Fibroblast of gingiva (primary cell): ENCODE measurements at regions not wholly inside any gene's neighbourhood (a gene's known extent, or its start where the extent isn't known, plus 50 kb on each side); places are given as distances from the start of the nearest gene placed in this dataset.

ENCODE experiments used
- DNase-seq: peaks from one replicate; pipeline ENCODE4 v3.0.0-alpha.2; 2011; ENCODE audit warnings: low read depth

DNA sequence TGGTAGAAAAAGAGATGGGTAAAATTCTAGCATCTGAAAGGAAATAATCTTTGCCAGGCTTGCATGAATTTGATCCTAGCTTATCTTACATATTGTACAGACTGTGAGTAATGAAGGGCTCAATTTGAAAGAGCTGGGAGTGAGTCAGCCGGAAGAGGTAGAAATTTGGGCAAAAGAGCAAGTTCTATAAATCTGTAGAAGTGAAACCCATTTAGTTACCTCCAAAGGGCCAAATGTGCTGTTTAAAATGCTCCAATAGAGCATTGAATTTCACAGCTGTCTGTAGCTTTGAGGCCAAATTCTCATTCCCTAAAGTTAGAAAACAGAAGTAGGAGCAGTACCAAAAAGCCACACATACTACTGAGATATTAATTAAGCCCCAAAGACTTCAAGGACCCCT is 466.1 kb downstream of the BTBD3 start:
- no peak for DNase-seq

DNA sequence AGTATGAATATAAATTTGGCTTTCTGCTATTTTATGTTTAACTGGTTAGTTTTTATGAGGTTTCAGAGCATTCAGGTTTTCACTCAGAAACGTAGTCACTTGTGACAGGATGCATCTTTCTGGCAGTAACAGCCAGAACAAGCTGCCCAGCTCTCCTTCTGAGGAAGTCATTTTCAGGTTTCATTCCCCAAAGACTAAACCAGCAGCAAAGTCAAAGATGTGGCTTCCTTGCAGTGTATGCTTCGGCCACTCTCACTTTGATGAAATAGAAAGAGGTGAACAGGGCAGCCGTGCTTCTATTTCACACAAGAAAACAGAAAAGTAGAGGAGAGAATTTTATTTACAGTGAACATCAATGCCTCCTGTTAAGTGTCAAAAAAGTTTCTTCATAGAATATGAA is 469.1 kb downstream of the BTBD3 start:
- DNase-seq: no peak

DNA sequence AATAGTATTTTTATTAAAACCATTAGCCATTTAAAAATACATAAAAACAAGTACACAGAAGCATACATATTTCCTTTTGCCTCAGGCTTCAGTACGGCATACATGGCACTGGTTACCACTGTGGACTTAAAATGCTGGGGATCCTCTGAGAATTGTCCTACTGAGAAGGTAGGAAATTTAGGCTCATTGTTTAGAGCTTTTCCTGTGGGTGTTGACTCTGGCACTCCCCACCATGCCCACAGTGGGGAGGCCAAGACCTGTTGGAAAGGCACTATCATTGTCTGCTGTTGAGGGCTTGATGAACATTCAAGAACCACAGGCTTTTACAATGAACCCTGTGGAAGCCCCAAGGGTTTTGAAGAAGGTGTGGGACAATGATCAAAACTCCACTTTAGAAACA is 473.4 kb downstream of the BTBD3 start:
- DNase-seq: no peak

DNA sequence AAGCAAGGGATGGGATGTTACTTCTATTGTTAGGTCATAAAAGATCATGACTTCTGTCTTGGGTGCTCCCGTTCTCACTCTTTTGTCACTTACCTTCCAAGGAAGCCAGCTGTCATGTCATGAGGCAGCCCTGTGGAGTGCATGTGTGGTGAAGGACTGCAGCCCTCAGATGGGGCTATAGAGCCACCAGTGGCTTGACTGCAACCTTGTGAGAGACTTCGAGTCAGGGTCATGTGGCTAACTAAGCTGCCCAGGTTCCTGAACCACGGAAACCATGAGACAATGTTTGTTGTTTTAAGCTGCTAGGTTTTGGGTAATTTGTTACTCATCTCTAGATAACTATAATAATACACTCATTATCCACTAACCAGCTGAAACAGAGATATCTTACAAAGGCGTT is 477.1 kb downstream of the BTBD3 start:
- DNase-seq: no peak

DNA sequence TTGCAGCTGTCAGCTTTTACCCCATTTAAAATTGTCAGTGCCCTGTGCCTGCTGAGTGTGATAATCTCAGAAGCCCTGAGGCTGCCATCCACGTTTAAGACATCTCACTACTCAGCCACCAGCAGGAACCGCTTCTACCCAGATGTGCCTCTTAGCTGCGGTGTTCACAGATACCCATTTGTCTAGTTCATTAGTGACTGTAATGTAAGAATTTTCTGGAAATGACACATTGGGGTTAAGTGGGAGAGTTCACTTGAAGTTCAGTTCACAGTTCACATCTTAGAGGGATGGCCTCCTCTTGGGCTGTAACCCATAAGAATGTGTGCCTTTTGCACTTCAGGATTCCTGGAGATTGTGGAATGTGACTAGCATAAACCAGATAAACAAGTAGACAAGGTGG is 477.7 kb downstream of the BTBD3 start:
- DNase-seq: no peak

DNA sequence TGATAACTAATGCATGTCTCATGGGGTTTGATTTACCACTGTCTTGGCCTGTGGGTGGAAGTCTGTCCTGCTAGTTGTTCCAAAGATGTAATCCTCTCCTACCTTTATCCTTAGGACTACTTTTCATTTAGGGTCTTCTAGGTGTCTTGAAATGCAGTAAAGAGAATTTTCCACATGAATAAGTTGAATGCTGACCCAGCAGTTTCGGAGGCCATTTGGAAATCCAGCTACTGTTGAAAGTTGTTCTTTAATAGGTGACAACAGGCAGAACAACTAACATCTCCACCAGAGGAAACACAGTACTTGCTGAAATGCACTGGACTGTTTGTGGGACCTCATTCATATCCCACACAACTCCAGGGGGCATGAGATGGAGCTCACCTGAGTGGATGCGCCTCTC is 478.1 kb downstream of the BTBD3 start:
- DNase-seq: no peak

DNA sequence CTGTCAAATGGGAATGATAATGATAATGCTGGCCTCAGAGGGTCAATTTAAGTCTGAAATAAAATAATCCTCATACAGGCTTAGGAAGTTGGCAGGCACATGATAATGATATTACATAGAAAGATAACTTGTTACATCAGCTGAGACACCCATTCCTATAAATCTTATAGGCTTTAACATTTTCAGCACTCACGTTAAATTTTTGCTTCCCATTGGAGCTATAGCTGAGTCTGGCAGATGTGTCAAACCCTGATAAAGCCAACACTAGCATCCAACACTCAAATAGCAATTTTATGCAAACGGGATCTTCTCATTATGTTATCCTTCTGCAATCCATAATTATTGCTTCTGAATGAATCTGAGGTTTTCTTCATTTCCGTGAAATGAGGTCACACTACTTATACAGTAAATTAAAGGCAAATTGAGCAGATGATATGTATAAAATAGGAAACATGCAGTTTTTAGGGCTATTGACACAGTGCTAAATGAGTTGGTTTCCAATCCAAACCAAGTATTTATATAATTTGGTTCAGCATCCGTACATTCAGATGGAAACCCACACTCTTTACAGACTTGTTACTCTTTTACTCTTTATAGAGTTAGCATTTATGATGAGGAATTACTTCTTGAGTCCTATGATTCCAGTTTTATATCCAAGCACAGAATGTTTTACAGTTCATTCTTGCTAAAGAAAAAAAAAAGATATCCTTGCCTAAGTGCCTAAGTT is 481.6 kb downstream of the BTBD3 start:
- DNase-seq: no peak

DNA sequence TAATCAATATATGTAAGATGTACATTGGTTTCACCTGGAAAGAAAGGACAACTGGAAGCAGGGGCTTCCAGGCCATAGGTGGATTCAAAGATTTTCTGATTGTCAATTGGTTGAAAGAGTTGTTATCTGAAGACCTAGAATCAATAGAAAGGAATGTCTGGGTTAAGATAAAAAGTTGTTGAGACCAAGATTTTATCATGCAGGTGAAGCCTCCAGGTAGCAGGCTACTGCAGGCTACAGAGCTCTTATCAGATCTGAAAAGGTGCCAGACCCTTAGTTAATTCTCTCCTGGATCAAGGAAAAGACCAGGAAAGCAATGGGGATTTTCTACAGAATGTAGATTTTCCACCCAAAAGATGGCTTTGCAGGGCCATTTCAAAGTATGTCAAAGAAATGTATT is 487.2 kb downstream of the BTBD3 start:
- no peak for DNase-seq

DNA sequence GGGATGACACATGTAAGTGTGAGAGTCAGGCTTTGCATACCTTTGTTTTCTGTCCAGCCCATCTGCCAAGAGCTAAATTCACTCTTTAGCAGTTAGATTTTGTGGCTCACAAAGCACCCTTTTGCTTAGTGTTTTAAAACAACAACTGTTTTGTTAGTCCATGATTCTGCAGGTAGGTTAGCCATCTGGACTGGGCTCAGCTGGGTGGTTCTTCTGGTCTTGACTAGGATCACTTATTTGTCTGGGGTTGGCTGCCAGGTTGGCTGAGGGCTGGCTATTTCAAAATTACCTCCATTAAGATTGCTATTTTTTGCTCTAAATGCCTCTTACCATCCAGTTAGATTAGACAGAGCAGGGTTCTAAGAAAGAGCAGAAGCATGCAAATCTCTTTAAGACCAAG is 489.3 kb downstream of the BTBD3 start:
- DNase-seq: no peak

DNA sequence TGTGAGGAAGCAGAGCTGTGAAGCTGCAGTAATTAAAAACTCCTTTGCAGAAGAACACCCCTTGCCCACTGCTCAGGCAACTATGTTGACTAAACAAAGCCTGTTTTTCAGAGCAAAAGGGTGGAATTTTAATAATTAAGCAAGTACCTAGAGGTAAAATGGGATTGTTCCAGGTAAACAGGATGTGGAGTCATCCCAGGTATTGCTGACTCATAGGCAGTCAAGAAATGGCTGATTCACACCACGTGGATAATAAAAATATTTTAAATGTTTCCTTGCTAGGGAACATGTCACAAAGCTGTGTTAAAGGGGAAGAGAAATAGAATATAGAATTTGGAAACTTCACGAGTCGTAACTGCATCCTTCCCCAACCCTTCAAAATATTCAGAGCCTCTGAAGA is 491.8 kb downstream of the BTBD3 start:
- DNase-seq: no peak

DNA sequence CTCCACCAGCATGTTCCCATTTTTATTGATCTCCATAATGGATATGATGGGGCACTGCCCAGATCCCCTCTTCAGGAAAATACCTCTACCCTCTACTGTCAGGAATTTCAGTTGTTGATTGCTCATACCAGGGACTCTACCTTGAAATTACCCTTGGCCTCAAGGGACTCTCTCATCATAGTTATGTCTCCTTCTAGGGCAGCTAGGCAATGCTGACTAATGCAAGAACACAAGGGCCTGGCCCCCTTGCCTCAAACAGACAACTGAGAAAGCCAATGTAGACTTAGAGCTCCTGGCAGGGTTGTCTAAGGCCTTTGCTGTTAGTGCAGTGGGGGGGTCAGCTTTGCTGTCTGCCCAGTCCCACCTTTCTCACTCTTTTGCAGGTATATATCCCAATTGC is 493.1 kb downstream of the BTBD3 start:
- DNase-seq: no peak

DNA sequence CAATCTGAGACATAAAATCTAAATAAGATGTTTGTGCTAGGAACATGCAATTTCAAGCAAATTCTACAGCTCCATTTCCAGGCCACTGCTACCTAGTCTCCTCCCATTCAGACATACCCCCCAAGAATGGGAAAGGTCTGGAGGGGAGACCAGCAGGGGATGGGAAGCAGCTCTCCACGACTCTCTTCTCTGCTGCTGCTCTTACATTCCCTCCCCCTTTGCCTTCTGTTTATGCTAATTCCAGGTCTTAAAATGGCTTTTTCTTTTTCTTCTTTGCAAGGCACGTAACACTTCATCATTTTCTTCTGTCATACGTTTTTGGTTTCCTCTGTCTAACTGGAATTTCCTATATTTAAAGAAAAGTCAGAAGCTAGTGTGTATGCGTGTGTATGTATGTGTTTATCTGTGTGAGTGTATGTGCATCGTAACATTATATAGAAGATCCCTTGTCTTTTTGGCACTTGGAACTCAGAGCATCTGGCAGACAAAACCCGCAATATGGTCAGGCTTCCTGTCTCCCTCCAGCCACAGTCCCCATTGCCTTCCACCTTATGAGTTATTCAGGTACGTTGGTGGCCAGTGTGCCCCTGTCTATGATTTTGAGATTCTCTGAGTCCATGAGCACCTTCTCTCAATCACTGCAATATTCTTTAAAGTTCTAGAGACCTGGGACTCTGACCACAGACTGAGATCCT is 493.7 kb downstream of the BTBD3 start:
- DNase-seq: no peak

DNA sequence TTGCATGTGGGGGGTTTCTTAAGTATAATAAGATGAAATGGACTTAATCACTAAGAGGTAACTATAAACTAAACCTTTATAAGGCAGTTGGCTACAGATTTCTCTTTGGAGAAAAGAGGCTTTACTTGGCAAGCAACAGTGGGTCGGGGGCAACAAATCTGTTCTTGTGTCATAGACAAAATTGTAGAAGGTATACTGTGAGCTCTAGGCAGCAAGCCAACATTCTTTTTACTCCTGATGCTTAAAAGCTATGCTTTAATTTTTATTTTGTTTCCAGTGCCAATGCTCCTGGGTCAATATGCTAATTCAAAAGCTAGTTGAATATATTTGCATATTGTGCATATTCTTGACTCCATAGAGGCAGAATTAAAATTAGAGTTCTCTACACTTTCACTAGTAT is 495.4 kb downstream of the BTBD3 start:
- DNase-seq: no peak

DNA sequence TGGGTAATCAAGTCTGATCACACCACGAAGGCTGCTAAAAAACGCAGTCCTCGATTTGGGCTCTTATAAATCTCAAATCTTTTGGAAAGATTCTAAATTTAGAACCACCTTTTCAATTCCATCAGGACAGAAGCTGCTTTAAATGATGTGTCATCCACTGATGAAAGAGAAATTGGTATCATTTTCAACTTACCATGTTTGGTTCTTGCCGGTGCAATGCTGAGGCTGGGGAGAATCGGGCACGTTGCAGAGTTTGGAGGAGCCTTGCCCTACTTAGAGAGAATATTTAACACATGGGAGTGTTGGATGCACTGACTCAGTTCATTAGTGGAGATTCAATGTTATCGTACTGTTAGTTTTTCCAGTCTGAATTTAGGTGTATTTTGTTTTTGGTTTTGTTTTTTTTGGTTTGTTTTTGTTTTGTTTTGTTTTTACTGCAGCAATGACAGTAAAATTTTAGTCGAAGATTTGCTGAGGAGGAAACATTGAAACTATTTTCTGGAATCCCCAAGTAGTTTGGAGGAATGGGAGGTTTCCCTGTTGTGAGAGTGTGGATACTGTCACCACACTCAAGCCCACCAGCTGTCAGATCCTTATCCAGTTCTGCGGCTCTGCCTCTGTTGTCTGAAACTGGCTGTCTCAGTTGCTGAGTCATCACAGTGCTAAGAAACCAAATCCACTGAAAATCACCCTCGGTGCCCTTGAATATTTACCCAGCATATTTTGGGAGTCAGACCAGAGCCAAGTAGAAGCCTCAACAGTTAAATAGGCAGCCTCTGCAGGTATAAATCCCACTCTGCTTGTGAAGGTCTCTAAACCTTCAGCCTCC is 497.0 kb downstream of the BTBD3 start:
- DNase-seq: no peak

DNA sequence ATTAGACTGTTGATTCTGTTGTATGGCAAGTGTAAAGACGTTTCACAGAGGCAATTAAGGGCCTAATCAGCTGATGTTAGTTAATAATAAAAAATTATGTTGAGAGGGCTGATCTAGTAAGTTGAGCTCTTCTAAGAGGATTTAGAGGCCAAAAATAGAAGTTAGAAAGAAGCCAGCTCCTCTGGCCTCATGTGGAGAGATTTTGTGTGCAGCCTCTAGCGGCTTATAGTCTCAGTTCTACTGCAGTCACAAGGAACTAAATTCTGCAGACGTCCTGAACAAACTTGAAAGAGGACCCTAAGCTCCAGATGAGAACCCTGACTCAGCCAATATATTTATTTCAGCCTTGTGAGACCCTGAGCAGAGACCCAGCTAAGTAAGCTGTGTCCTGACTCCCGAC is 498.6 kb downstream of the BTBD3 start:
- no peak for DNase-seq

DNA sequence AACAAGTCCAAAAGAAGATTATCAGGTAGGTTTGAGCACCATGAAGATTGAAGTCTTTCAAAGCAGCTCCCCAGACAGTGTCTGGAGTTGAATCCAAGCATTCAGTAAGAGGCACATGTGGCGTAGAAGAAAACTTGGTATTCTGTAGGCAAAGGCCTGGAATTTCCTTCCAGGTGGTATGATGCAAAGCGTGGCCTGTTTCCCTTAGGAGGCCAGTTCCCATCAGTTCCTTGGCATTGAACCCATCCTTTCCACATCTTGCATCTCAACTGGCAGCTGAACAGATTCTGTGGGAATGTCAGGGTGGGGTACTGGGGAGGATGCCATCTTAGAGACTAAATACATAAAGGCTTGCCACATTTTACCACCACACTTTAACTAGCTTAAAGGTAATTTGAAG is 516.0 kb downstream of the BTBD3 start:
- DNase-seq: no peak

DNA sequence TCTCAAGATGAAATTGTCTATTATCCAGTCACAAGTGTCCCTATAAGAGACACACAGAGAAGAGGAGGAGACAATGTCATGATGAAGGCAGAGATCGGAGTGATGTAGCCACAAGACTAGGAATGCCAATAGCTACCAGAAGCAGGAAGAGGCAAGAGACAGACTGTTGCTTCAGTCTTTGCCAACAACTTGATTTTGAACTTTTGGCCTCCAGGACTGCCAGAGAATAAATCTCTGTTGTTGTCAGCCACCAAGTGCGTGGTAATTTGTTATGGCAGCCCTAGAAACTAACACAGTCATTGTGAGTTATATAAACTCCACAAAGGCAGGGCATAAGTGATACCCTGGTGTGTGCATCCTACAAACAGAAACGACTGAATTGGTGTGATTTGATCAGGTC is 517.0 kb downstream of the BTBD3 start:
- no peak for DNase-seq

DNA sequence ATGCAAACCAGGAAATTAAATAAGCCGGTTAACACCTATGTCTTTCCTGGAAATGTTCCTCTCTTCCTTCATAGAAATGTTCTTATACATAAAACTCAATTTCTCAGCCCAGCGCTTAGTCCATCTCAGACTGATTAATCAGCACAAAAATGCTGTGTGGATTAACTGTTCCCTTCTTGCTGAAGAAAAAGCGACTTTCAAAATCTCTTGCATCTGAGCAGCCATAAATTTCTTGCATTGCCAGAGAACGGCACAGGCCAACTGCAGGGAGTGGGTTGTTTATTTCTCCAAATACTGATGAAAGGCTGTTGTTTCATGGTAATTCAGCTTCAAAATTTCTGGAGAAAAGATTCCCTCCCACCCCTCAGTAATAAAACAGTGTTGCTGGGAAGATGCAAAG is 517.6 kb downstream of the BTBD3 start:
- no peak for DNase-seq

DNA sequence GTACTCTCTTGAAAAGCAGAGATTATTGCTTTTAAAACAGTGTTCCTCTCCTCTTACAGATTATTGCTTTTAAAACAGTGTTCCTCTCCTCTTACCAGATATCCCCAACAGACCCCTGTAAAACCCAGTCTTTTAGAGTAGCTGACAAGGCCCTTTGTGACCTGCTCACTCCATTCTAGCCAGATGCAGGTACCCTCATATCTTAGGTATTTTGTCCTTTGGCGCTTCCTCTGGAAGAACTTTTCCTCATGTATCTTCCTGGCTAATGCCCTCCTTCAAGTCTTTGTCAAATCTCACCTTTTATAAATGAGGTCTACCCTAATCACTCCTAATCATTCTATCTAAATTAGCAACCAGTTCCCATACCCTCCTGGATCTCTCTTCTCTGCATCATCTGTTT is 536.0 kb downstream of the BTBD3 start:
- no peak for DNase-seq

DNA sequence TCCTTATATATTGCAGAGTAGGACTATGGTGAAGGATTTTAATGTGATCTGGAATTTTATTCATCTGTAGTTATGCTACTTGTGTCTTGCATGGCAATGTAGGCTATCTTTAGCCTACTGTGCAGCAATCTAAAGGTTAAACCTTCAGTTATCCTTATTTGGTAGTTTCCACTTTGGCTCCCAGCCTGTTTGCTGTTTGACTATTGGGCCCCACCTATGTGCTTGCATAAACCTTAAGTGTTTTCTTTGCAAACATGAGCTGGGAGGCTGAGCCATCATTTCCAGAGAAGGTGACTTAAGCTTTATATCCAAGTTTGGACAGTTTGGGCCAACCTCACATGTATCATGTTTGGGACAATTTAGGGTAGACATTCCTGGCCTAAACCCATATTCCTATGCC is 537.5 kb downstream of the BTBD3 start:
- DNase-seq: no peak

DNA sequence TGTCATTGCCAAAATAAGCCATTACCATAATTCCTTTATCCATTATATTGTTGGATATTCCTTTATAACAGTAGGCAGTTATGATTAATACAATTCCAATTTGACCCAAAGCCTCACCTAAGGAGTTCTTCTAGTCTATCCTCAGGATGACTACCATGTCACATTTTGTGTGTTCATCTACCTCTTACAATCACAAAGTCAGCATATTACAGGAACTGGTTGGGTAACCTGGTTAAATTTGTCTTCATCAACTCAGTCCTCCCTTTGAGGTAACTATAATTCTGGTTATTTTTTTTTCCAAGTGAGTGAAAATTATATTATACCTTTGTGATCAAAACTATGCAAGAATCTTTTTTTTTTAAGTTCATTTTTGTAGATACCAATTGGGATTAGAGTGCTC is 540.5 kb downstream of the BTBD3 start:
- no peak for DNase-seq

DNA sequence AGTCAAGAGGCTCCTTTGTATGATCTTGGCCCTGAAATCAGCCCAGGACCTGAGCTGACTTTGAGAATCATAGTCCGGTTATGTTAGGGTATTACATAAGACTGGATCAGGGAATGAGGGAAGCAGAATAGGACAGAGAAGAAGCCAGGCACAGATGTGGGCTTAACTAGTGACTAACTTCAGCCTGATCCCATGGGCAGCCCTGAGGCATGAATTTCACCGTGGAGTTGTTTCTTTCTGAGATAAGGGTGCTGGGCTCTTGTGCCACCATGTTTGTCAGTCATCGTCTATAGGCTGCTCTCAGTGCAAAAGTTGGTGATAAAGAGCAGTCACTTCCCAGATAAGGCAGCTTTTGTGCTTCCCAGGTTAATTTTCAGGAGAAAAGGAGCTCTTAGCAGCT is 544.7 kb upstream of the SPTLC3 start:
- no peak for DNase-seq

DNA sequence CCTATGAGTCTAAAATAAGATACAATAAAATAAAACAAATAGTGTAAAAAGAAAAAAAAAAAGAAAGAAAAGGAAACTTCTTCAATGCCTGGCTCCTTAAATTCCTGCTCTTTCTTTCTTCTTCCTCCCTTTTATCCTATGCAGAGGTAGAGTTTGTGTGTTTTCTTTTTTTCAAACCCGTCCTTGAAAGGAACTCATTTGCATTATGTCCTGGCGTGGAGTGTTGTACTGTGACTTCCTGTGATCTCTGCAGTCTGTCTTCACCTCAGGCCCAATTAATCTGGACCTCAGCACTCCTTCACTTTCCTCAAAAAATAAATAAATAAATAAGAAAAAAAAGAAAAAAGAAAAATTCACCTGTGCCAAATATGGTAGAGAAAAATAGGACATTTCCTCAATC is 541.9 kb upstream of the SPTLC3 start:
- DNase-seq: no peak
